BJ (cell line): ENCODE measurements at regions not wholly inside any gene's neighbourhood (a gene's known extent, or its start where the extent isn't known, plus 50 kb on each side); places are given as distances from the start of the nearest gene placed in this dataset.

Experiments
- CTCF ChIA-PET: fragments of 350-600 bp; formaldehyde crosslinking; extraction: SDS; loops from one replicate; lab custom pipeline; 2021; ENCODE audit warnings: antibody characterized with exemption, inconsistent platforms; lab: Yijun Ruan, JAX
- POLR2A ChIA-PET: fragments of 300-600 bp; sonication (Branson Sonifier 250); formaldehyde crosslinking; extraction: SDS; loops from one replicate; lab custom pipeline; 2021; ENCODE audit warnings: antibody characterized with exemption; lab: Charles Lee
- DNase-seq: peaks from one replicate; pipeline ENCODE4 v3.0.0-alpha.2; 2011; ENCODE audit warnings: low read depth
- H3K27me3 ChIP-seq: 2 replicates; pipeline ENCODE4 v1.6.0; 2011; ENCODE audit warnings: low read length; ENCODE audit not compliant: control insufficient read depth, insufficient read depth
- H3K36me3 ChIP-seq: 2 replicates; pipeline ENCODE4 v1.5.1; 2011; ENCODE audit warnings: low read length; ENCODE audit not compliant: control insufficient read depth, insufficient read depth
- H3K4me3 ChIP-seq: 2 replicates; pipeline ENCODE4 v1.5.1; 2011; ENCODE audit warnings: low read depth, mild to moderate bottlenecking, control low read depth, low read length
- TF ChIP-seq, protein P1 (sequence below): IDR thresholded peaks from 2 replicates; pipeline ENCODE4 v1.5.1; 2011; ENCODE audit warnings: low read depth, mild to moderate bottlenecking, control low read depth, inconsistent platforms, low read length, moderate library complexity; ENCODE audit not compliant: insufficient read depth

- ChIA-PET POLR2A (no interaction called here), CTCF (interaction anchor here (1.2 kb wide), 1 partner anchor 16 kb away, joined by 3 read pairs; no protein-coding TSS in a partner anchor)
- no peaks in the 10 kb centered on the region for H3K36me3 ChIP-seq
- H3K27me3 ChIP-seq, result no peaks in the 10 kb centered on the region
- no peak overlapping the region for H3K4me3 ChIP-seq
- TF ChIP-seq, protein P1, sequence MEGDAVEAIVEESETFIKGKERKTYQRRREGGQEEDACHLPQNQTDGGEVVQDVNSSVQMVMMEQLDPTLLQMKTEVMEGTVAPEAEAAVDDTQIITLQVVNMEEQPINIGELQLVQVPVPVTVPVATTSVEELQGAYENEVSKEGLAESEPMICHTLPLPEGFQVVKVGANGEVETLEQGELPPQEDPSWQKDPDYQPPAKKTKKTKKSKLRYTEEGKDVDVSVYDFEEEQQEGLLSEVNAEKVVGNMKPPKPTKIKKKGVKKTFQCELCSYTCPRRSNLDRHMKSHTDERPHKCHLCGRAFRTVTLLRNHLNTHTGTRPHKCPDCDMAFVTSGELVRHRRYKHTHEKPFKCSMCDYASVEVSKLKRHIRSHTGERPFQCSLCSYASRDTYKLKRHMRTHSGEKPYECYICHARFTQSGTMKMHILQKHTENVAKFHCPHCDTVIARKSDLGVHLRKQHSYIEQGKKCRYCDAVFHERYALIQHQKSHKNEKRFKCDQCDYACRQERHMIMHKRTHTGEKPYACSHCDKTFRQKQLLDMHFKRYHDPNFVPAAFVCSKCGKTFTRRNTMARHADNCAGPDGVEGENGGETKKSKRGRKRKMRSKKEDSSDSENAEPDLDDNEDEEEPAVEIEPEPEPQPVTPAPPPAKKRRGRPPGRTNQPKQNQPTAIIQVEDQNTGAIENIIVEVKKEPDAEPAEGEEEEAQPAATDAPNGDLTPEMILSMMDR, result no peak
- no peak for DNase-seq
Observed at GRCh38 chr9:86705490-86705889, 241.8 kb downstream of the GAS1 start.

- H3K27me3 ChIP-seq, result no peaks in the 10 kb centered on the region
- POLR2A ChIA-PET, result no interaction called here
- TF ChIP-seq, protein P1, result no peak
- DNase-seq, result no peak
- no peaks in the 10 kb centered on the region for H3K36me3 ChIP-seq
- CTCF ChIA-PET, result no interaction called here
- no peak overlapping the region for H3K4me3 ChIP-seq
Observed at GRCh38 chr9:86703346-86703745, 244.0 kb downstream of the GAS1 start.

GRCh38 chr9:86700629-86701028 is 246.7 kb downstream of the GAS1 start:
- H3K36me3 ChIP-seq, result no peaks in the 10 kb centered on the region
- CTCF ChIA-PET, result interaction anchor here (0.8 to 1.3 kb wide), 3 partner anchors 9 to 26 kb away, joined by 3 to 5 read pairs (median 4); no protein-coding TSS in a partner anchor
- no peaks in the 10 kb centered on the region for H3K27me3 ChIP-seq
- TF ChIP-seq, protein P1, result no peak
- H3K4me3 ChIP-seq, result no peak overlapping the region
- DNase-seq, result no peak
- POLR2A ChIA-PET, result interaction anchor here (0.7 kb wide), 1 partner anchor 83 kb away, joined by 4 read pairs; no protein-coding TSS in a partner anchor

GRCh38 chr9:86697999-86698398 is 249.3 kb downstream of the GAS1 start:
- Histone ChIP-seq H3K36me3 (no peaks in the 10 kb centered on the region), H3K4me3 (no peak overlapping the region), H3K27me3 (no peaks in the 10 kb centered on the region)
- TF ChIP-seq, protein P1, result no peak
- ChIA-PET CTCF (no interaction called here), POLR2A (no interaction called here)
- no peak for DNase-seq

DNA sequence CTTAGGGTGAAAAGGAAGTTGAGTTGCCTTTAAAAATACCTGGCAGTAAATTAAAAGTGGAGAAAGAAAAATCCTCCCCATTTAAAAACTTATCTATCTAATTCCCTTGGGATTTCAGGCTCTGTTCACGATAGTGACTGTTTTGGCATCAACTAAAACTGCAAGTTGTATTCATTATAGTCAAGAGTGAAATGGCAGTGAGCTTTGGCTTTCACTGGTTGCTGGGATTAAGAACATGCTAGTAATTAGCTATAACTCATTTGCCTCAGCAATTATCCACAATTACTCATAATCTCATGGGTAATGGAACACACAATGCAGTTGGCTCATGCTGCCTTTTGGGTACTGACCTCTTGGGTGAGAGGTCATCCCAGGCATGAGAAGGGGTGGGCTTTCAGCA is 250.1 kb downstream of the GAS1 start:
- Histone ChIP-seq H3K27me3 (no peaks in the 10 kb centered on the region), H3K4me3 (no peak overlapping the region), H3K36me3 (no peaks in the 10 kb centered on the region)
- no peak for DNase-seq
- TF ChIP-seq, protein P1, result no peak
- ChIA-PET CTCF (no interaction called here), POLR2A (no interaction called here)
